ENCODE measurements at regions not wholly inside any gene's neighbourhood (a gene's known extent, or its start where the extent isn't known, plus 50 kb on each side); places are given as distances from the start of the nearest gene placed in this dataset.

GRCh38 chr6:78631976-78632375 lies 235.4 kb upstream of the IRAK1BP1 start:
- no peak overlapping the region for H2AFZ ChIP-seq (ENCODE audit: low read depth)
- no peaks in the 10 kb centered on the region for H3K9me3 ChIP-seq
- no peak overlapping the region for H3K9ac ChIP-seq
- H3K27me3 ChIP-seq (ENCODE audit: insufficient read depth), result no peaks in the 10 kb centered on the region
- WGBS (ENCODE audit: low lambda C conversion rate), result 68% methylated on average over 3 of the region's 3 CpGs
- H3K4me1 ChIP-seq (ENCODE audit: control insufficient read depth in 1 of 2, insufficient read depth in 2 of 2, low read depth in 1 of 2, low read length in 1 of 2), result no peaks in the 10 kb centered on the region
- POLR2A ChIA-PET, result no interaction called here
- CTCF ChIA-PET, result no interaction called here
- no peak overlapping the region for H3K4me3 ChIP-seq (ENCODE audit: low read depth in 2 of 2, low read length in 1 of 2)
- no peak overlapping the region for H3K4me2 ChIP-seq
- no peak overlapping the region for H3K27ac ChIP-seq (ENCODE audit: low read depth in 2 of 2, low read length in 1 of 2)
- H3K9me2 ChIP-seq, result 0 out of 2 replicates have a peak, but pooled peaks cover 3% of the 10 kb centered on the region
- no peak for TF ChIP-seq EZH2phosphoT487 (IDR thresholded peaks at IDR 0.05; ENCODE audit: borderline replicate concordance, low read depth)
- no peak for TF ChIP-seq USF1 (IDR thresholded peaks at IDR 0.05; ENCODE audit: borderline replicate concordance, low read depth)
- no peak for TF ChIP-seq NFIC (IDR thresholded peaks at IDR 0.05; ENCODE audit: borderline replicate concordance)
- TF ChIP-seq MXI1 (IDR thresholded peaks at IDR 0.05; ENCODE audit: low read depth, low read length), result no peak
- no peak for TF ChIP-seq GATA2 (CRISPR knock-in tag; IDR thresholded peaks at IDR 0.05)
- no peak for TF ChIP-seq SMC3 (IDR thresholded peaks at IDR 0.05; ENCODE audit: low read depth, low read length)
- no peak for TF ChIP-seq ZBTB33 (IDR thresholded peaks at IDR 0.05; ENCODE audit: borderline replicate concordance, low read depth)
- TF ChIP-seq, protein P1, sequence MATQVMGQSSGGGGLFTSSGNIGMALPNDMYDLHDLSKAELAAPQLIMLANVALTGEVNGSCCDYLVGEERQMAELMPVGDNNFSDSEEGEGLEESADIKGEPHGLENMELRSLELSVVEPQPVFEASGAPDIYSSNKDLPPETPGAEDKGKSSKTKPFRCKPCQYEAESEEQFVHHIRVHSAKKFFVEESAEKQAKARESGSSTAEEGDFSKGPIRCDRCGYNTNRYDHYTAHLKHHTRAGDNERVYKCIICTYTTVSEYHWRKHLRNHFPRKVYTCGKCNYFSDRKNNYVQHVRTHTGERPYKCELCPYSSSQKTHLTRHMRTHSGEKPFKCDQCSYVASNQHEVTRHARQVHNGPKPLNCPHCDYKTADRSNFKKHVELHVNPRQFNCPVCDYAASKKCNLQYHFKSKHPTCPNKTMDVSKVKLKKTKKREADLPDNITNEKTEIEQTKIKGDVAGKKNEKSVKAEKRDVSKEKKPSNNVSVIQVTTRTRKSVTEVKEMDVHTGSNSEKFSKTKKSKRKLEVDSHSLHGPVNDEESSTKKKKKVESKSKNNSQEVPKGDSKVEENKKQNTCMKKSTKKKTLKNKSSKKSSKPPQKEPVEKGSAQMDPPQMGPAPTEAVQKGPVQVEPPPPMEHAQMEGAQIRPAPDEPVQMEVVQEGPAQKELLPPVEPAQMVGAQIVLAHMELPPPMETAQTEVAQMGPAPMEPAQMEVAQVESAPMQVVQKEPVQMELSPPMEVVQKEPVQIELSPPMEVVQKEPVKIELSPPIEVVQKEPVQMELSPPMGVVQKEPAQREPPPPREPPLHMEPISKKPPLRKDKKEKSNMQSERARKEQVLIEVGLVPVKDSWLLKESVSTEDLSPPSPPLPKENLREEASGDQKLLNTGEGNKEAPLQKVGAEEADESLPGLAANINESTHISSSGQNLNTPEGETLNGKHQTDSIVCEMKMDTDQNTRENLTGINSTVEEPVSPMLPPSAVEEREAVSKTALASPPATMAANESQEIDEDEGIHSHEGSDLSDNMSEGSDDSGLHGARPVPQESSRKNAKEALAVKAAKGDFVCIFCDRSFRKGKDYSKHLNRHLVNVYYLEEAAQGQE (IDR thresholded peaks at IDR 0.05; ENCODE audit: low read depth, low read length), result no peak
- no peak for TF ChIP-seq MEF2A (IDR thresholded peaks at IDR 0.05; ENCODE audit: borderline replicate concordance, low read depth)
- no peak for TF ChIP-seq RFX5 (IDR thresholded peaks at IDR 0.05; ENCODE audit: low read length)
- TF ChIP-seq NRF1 (IDR thresholded peaks at IDR 0.05; ENCODE audit: low read depth, low read length), result no peak
- TF ChIP-seq SIN3A (IDR thresholded peaks at IDR 0.05; ENCODE audit: borderline replicate concordance, low read depth, low read length), result no peak
- no peak for TF ChIP-seq ELF1 (IDR thresholded peaks at IDR 0.05)
- TF ChIP-seq, protein P2, sequence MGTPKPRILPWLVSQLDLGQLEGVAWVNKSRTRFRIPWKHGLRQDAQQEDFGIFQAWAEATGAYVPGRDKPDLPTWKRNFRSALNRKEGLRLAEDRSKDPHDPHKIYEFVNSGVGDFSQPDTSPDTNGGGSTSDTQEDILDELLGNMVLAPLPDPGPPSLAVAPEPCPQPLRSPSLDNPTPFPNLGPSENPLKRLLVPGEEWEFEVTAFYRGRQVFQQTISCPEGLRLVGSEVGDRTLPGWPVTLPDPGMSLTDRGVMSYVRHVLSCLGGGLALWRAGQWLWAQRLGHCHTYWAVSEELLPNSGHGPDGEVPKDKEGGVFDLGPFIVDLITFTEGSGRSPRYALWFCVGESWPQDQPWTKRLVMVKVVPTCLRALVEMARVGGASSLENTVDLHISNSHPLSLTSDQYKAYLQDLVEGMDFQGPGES (IDR thresholded peaks at IDR 0.05; ENCODE audit: low read depth, low read length), result no peak
- no peak for TF ChIP-seq CTCF (IDR thresholded peaks at IDR 0.05)
- no peak for TF ChIP-seq FOXM1 (IDR thresholded peaks at IDR 0.05; ENCODE audit: low read depth)
- TF ChIP-seq, protein P3, sequence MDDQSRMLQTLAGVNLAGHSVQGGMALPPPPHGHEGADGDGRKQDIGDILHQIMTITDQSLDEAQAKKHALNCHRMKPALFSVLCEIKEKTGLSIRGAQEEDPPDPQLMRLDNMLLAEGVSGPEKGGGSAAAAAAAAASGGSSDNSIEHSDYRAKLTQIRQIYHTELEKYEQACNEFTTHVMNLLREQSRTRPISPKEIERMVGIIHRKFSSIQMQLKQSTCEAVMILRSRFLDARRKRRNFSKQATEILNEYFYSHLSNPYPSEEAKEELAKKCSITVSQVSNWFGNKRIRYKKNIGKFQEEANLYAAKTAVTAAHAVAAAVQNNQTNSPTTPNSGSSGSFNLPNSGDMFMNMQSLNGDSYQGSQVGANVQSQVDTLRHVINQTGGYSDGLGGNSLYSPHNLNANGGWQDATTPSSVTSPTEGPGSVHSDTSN (IDR thresholded peaks at IDR 0.05), result no peak
- no peaks in the 10 kb centered on the region for H3K36me3 ChIP-seq (replicated peaks in 1 of 2; ENCODE audit: control insufficient read depth in 1 of 2, insufficient read depth in 2 of 2, low read length in 1 of 2)
- H3F3A ChIP-seq (replicated peaks; ENCODE audit: insufficient read depth), result no peaks in the 10 kb centered on the region
- DNase-seq, result no peak
- no peaks in the 10 kb centered on the region for H4K20me1 ChIP-seq (ENCODE audit: insufficient read depth)
- no peaks in the 10 kb centered on the region for H3K79me2 ChIP-seq (ENCODE audit: insufficient read depth)
